ENCODE measurements at regions not wholly inside any gene's neighbourhood (a gene's known extent, or its start where the extent isn't known, plus 50 kb on each side); places are given as distances from the start of the nearest gene placed in this dataset.

DNA sequence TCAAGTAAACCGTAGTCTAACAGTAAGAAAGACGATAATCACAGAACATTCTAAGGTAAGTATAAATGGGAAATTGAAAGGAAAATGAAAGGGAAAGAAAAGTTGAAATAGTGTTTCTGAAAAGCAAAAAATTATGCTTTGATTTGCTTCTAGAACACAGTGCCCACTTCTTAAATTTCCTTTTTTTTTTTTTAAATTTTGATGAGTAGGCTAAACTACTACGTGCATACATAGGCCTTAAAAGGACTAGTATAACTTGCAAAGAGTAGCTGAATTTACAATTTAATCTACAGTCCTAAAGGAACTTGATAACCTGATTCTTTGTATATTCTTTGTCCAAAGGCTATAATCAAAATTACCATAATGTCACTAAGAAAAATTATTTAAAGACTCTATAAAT, 325.3 kb downstream of the PAX3 start:
- DNase-seq (ENCODE audit: low read depth), result no peak
- no peak overlapping the region for H3K4me3 ChIP-seq (ENCODE audit: low read depth, low read length)
- TF ChIP-seq, protein P1, sequence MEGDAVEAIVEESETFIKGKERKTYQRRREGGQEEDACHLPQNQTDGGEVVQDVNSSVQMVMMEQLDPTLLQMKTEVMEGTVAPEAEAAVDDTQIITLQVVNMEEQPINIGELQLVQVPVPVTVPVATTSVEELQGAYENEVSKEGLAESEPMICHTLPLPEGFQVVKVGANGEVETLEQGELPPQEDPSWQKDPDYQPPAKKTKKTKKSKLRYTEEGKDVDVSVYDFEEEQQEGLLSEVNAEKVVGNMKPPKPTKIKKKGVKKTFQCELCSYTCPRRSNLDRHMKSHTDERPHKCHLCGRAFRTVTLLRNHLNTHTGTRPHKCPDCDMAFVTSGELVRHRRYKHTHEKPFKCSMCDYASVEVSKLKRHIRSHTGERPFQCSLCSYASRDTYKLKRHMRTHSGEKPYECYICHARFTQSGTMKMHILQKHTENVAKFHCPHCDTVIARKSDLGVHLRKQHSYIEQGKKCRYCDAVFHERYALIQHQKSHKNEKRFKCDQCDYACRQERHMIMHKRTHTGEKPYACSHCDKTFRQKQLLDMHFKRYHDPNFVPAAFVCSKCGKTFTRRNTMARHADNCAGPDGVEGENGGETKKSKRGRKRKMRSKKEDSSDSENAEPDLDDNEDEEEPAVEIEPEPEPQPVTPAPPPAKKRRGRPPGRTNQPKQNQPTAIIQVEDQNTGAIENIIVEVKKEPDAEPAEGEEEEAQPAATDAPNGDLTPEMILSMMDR (IDR thresholded peaks at IDR 0.05; ENCODE audit: insufficient read depth, low read length), result no peak

DNA sequence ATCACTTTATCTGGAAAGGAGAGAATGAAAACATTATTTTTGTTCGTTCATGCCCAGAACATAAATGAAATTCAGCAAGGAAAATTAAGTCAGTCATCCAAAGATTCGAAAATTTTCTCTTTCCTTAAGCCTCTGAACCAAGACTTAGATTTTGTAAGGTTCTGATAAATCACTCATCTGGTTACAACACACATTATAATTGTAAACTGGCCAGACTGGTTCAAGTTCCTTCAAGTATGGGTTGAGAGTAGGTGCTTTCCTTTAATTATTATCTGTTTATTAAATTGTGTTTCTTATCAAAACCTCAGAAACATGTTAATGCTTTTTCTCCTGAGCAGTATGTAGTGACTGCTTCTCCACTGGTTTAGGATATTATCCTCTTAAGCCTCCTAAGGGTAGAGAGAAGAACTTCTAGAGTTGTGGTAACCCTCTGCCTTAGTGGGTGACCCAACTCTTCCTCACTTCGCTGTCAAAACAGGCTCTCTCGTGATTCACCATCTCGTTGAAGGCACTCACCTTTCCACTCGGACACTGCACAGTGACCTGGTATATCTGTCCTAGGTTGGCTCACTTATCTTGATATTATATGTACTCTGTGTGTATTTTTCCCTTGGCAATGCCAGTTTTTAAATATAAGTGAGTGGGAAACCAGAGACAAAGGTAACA, 325.9 kb downstream of the PAX3 start:
- no peak for DNase-seq (ENCODE audit: low read depth)
- no peak overlapping the region for H3K4me3 ChIP-seq (ENCODE audit: low read depth, low read length)
- TF ChIP-seq, protein P1 (IDR thresholded peaks at IDR 0.05; ENCODE audit: insufficient read depth, low read length), result no peak

DNA sequence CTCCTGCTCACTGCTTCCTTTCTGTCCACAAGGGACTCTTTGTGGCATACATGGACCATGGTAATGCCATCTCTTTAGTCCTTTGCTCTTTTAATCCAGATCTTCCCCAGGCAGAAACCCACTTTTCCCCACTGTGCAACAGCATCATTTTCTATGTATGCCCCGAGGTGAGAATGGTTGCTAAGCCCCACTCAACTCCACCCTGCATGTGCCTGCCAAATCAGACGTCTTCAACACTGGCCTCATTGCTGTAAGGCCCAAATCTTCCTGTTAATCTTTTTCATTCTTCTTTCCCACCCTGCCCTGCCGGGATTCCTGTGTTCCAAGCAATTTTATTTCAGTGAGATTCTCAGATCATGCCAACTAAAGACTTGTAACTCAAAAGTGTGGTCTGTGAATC, 328.4 kb downstream of the PAX3 start:
- TF ChIP-seq, protein P1 (IDR thresholded peaks at IDR 0.05; ENCODE audit: insufficient read depth, low read length), result no peak
- H3K4me3 ChIP-seq (ENCODE audit: low read depth, low read length), result no peak overlapping the region
- DNase-seq (ENCODE audit: low read depth), result no peak

DNA sequence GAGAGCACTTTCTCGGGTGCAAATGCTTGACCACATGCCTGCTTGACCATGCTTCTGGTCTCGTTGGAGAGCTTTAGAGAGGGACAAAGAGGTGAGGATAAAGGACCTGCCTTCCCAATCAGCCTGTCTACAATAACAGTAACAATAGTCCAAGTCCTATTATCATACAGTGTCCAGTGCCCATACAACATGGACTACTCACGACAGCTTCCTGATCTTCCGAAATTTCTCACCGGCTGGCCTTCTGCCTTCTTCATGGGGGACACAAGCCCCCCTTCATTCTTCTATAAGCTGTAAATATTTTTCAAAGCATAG, 329.0 kb downstream of the PAX3 start:
- no peak for DNase-seq (ENCODE audit: low read depth)
- TF ChIP-seq, protein P1 (IDR thresholded peaks at IDR 0.05; ENCODE audit: insufficient read depth, low read length), result no peak
- no peak overlapping the region for H3K4me3 ChIP-seq (ENCODE audit: low read depth, low read length)

DNA sequence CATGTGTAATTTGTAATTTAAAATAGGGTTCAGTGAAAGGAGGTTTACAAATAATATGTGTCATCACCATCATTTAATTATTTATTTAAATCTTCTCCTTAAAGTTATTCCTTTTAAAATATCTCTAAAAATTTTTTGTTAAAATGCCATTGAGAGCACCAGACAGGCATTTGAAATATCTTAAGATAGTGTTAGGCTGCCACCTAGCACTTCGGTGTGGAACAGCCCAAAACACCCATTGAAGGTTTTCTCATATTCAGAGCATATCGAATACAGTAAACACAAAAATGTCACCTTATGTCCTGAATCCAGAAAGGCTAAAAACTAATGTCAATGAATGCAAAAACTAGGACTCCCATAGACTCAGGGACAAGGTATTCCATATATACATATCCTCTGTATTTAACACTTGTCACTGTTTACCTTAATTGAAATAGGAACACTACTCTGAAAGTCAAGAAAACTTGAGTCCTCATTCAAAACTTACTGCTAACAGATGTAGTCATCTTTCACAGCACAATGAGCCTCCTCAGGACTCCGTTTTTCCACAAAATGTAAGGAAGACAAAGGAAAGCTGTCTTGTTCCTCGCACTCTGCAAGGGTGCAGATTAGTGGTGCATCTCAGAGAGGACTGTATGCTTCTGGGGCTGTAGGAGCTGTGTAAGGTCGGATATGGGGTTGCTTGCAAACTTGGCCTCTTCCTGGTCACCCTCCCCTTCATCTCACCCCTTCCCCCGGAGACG, 329.5 kb downstream of the PAX3 start:
- no peak overlapping the region for H3K4me3 ChIP-seq (ENCODE audit: low read depth, low read length)
- TF ChIP-seq, protein P1 (IDR thresholded peaks at IDR 0.05; ENCODE audit: insufficient read depth, low read length), result peak; percentile 82
- peak; percentile 69 for DNase-seq (ENCODE audit: low read depth)

DNA sequence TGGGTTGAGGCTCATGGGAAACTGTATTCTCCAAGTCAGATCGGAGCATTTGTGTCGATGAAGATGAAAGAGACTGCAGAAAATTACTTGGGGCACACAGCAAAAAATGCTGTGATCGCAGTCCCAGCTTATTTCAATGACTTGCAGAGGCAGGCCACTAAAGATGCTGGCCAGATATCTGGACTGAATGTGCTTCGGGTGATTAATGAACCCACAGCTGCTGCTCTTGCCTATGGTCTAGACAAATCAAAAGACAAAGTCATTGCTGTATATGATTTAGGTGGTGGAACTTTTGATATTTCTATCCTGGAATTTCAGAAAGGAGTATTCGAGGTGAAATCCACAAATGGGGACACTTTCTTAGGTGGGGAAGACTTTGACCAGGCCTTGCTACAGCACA, 336.6 kb downstream of the PAX3 start:
- TF ChIP-seq, protein P1 (IDR thresholded peaks at IDR 0.05; ENCODE audit: insufficient read depth, low read length), result no peak
- H3K4me3 ChIP-seq (ENCODE audit: low read depth, low read length), result no peak overlapping the region
- DNase-seq (ENCODE audit: low read depth), result no peak

Data from fibroblast of the aortic adventitia (primary cell).